ENCODE measurements at regions not wholly inside any gene's neighbourhood (a gene's known extent, or its start where the extent isn't known, plus 50 kb on each side); places are given as distances from the start of the nearest gene placed in this dataset.

DNA sequence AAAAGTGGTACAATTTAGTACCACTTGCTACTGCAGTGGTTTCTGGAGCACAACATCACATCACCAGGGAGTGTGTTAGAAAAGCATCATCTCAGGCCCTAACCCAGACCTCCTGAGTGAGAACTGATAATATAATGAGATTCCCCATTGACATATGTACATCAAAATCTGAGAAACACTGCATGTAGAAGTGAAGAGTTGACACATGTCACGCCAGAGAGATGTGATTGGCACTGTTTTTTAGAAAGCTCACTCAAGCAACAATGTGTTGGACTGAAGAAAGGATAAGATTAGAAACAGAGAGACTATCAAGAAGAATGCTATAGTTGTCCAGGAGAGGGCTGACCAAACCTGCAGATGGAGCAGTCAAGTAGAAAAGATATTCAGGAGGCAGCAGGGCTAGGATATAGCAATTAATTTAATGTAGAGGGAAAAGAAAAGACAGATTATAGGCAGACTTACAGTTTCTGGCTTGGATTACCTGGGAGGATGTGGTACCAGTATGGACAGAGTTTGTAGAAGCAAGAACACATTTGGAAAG, 324.4 kb upstream of the ADAMTSL1 start:
- Histone ChIP-seq H2AFZ (ENCODE audit: low read depth, low read length) (no peak overlapping the region), H3K36me3 (replicated peaks; ENCODE audit: low read depth, low read length) (no peaks in the 10 kb centered on the region), H3K27me3 (ENCODE audit: low read depth, low read length) (peaks cover 4% of the 10 kb centered on the region; the same call in 1 of the 2 replicates), H3K9me3 (ENCODE audit: insufficient read depth, low read length) (no peaks in the 10 kb centered on the region), H3K4me1 (ENCODE audit: low read length) (no peaks in the 10 kb centered on the region), H3K4me3 (ENCODE audit: low read length) (no peak overlapping the region), H3K9ac (ENCODE audit: low read length) (no peak overlapping the region), H3K4me2 (ENCODE audit: low read length) (no peak overlapping the region), H3K79me2 (ENCODE audit: low read length) (no peaks in the 10 kb centered on the region), H3K27ac (ENCODE audit: low read length) (no peak overlapping the region), H4K20me1 (ENCODE audit: insufficient read depth, low read length) (no peaks in the 10 kb centered on the region)
- TF ChIP-seq, protein P1, sequence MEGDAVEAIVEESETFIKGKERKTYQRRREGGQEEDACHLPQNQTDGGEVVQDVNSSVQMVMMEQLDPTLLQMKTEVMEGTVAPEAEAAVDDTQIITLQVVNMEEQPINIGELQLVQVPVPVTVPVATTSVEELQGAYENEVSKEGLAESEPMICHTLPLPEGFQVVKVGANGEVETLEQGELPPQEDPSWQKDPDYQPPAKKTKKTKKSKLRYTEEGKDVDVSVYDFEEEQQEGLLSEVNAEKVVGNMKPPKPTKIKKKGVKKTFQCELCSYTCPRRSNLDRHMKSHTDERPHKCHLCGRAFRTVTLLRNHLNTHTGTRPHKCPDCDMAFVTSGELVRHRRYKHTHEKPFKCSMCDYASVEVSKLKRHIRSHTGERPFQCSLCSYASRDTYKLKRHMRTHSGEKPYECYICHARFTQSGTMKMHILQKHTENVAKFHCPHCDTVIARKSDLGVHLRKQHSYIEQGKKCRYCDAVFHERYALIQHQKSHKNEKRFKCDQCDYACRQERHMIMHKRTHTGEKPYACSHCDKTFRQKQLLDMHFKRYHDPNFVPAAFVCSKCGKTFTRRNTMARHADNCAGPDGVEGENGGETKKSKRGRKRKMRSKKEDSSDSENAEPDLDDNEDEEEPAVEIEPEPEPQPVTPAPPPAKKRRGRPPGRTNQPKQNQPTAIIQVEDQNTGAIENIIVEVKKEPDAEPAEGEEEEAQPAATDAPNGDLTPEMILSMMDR (IDR thresholded peaks at IDR 0.05; ENCODE audit: low read depth, low read length): no peak
- no peak for TF ChIP-seq EZH2phosphoT487 (IDR thresholded peaks at IDR 0.05; ENCODE audit: low read depth)

DNA sequence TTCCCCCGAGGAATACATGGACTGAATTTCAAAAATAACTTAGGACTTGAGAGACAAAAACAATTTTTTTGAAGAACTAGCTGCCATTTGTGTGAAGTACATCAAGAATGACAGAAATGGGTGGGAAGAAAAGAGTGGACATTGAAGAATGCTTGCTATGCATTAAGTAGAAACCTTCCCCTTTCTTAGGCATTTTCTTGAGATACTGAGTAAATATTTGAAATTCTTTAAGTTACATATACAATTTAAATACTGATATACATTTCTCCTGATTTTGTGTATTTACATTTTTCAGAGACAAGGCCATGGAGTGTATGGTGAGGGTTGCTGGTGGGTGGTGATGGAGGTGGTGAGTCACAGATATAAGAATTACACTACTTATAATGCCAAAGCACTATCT, 319.3 kb upstream of the ADAMTSL1 start:
- Histone ChIP-seq H3K4me1 (ENCODE audit: low read length) (no peaks in the 10 kb centered on the region), H3K4me3 (ENCODE audit: low read length) (no peak overlapping the region), H3K27ac (ENCODE audit: low read length) (no peak overlapping the region), H4K20me1 (ENCODE audit: insufficient read depth, low read length) (no peaks in the 10 kb centered on the region), H3K36me3 (replicated peaks; ENCODE audit: low read depth, low read length) (no peaks in the 10 kb centered on the region), H3K9me3 (ENCODE audit: insufficient read depth, low read length) (no peaks in the 10 kb centered on the region), H3K27me3 (ENCODE audit: low read depth, low read length) (no peaks in the 10 kb centered on the region), H3K4me2 (ENCODE audit: low read length) (no peak overlapping the region), H3K79me2 (ENCODE audit: low read length) (no peaks in the 10 kb centered on the region), H2AFZ (ENCODE audit: low read depth, low read length) (no peak overlapping the region), H3K9ac (ENCODE audit: low read length) (no peak overlapping the region)
- no peak for TF ChIP-seq EZH2phosphoT487 (IDR thresholded peaks at IDR 0.05; ENCODE audit: low read depth)
- TF ChIP-seq, protein P1 (IDR thresholded peaks at IDR 0.05; ENCODE audit: low read depth, low read length): no peak

DNA sequence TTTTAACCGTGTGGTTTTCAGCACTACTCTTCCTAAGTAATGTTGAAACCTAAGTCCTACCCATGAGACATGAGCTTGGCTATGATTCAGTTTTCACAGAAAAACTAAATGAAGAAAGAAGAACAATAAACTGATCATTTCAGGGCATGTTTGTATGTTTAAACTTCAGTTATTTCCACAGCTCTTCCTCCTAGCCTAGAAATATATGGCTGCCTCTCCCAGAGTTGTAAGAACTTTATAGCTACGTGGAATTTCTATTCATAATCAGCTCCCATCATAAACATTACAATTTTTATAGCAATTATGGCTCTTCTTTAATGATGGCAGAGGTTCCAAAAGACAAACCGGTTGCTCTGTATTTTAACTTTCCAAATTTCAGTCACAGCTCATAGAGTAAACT, 314.7 kb upstream of the ADAMTSL1 start:
- H3K27ac ChIP-seq (ENCODE audit: low read length): no peak overlapping the region
- H3K79me2 ChIP-seq (ENCODE audit: low read length): no peaks in the 10 kb centered on the region
- H2AFZ ChIP-seq (ENCODE audit: low read depth, low read length): no peak overlapping the region
- H3K4me2 ChIP-seq (ENCODE audit: low read length): no peak overlapping the region
- no peaks in the 10 kb centered on the region for H3K27me3 ChIP-seq (ENCODE audit: low read depth, low read length)
- H3K9me3 ChIP-seq (ENCODE audit: insufficient read depth, low read length): no peaks in the 10 kb centered on the region
- TF ChIP-seq EZH2phosphoT487 (IDR thresholded peaks at IDR 0.05; ENCODE audit: low read depth): no peak
- TF ChIP-seq, protein P1 (IDR thresholded peaks at IDR 0.05; ENCODE audit: low read depth, low read length): no peak
- H4K20me1 ChIP-seq (ENCODE audit: insufficient read depth, low read length): no peaks in the 10 kb centered on the region
- no peaks in the 10 kb centered on the region for H3K4me1 ChIP-seq (ENCODE audit: low read length)
- H3K9ac ChIP-seq (ENCODE audit: low read length): no peak overlapping the region
- no peaks in the 10 kb centered on the region for H3K36me3 ChIP-seq (replicated peaks; ENCODE audit: low read depth, low read length)
- no peak overlapping the region for H3K4me3 ChIP-seq (ENCODE audit: low read length)

DNA sequence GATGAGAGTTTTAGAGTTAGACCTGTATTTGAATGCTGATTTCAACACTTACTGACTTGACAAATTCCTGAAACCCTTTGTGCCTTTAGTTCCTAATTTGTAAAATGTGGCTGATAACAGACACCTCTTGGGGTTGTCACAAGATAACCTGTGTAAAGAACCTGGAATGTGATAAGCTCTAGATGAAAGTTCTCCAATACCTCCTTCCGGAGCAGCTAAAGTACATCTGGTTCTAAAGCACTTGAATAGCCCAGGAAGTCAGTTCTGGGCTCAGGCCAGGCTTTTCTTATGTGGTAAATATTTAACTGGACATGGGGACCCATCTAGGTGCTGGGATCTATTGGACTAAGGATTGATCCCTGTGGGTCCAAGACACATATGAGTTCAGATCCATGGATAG, 310.8 kb upstream of the ADAMTSL1 start:
- Histone ChIP-seq H3K27me3 (ENCODE audit: low read depth, low read length) (no peaks in the 10 kb centered on the region), H4K20me1 (ENCODE audit: insufficient read depth, low read length) (no peaks in the 10 kb centered on the region), H3K4me1 (ENCODE audit: low read length) (no peaks in the 10 kb centered on the region), H3K9ac (ENCODE audit: low read length) (no peak overlapping the region), H3K79me2 (ENCODE audit: low read length) (no peaks in the 10 kb centered on the region), H3K9me3 (ENCODE audit: insufficient read depth, low read length) (no peaks in the 10 kb centered on the region), H2AFZ (ENCODE audit: low read depth, low read length) (no peak overlapping the region), H3K27ac (ENCODE audit: low read length) (no peak overlapping the region), H3K4me2 (ENCODE audit: low read length) (no peak overlapping the region), H3K36me3 (replicated peaks; ENCODE audit: low read depth, low read length) (no peaks in the 10 kb centered on the region), H3K4me3 (ENCODE audit: low read length) (no peak overlapping the region)
- no peak for TF ChIP-seq EZH2phosphoT487 (IDR thresholded peaks at IDR 0.05; ENCODE audit: low read depth)
- TF ChIP-seq, protein P1 (IDR thresholded peaks at IDR 0.05; ENCODE audit: low read depth, low read length): no peak
